ENCODE measurements at regions not wholly inside any gene's neighbourhood (a gene's known extent, or its start where the extent isn't known, plus 50 kb on each side); places are given as distances from the start of the nearest gene placed in this dataset.

DNA sequence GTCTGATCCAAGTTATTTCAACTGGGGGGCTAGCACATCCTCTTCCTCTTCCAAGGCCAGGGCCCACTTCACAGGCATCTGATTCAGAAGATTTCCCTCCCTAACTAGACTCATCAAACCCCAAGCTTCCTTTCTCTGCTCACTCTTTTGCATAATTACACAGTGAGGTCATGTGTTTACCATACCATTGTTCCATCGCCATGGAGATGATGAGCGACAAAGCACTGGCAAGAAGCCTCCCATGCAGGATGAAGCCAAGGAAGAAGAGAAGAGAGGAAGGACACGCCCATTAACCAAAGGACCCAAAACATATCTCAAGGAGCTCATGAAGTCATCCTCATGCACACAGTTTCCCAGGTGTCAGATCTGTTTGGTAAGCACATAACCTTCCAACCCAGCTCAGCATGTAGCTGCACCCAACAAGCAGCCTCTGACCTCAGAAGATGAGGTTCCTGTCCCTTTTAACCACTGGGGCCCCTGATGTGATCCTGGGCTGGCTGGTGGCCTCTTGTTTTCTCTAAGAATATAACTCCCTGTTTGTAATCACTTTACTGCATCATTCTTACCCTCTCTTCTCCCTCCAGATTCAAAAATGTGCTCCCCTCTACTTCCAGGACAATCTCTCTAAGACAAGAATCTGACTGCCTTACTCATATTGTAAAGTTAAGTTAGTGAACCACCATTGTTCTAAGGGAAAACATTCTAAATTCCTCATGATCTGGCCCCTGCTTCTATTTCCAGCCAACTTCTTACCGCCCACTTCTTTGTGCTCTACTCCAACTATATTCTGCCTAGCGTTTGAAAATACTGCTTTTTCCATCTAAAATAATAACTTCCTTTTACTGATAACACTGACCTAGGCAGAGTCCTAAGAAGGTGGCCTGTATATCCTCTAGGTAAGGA lies 190.1 kb downstream of the TTC32 start:
- WGBS, 2 donors: 45 to 53% methylated on average over 5 of the region's 5 CpGs
- TF ChIP-seq, protein P1, sequence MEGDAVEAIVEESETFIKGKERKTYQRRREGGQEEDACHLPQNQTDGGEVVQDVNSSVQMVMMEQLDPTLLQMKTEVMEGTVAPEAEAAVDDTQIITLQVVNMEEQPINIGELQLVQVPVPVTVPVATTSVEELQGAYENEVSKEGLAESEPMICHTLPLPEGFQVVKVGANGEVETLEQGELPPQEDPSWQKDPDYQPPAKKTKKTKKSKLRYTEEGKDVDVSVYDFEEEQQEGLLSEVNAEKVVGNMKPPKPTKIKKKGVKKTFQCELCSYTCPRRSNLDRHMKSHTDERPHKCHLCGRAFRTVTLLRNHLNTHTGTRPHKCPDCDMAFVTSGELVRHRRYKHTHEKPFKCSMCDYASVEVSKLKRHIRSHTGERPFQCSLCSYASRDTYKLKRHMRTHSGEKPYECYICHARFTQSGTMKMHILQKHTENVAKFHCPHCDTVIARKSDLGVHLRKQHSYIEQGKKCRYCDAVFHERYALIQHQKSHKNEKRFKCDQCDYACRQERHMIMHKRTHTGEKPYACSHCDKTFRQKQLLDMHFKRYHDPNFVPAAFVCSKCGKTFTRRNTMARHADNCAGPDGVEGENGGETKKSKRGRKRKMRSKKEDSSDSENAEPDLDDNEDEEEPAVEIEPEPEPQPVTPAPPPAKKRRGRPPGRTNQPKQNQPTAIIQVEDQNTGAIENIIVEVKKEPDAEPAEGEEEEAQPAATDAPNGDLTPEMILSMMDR (IDR thresholded peaks at IDR 0.05): no peak
- DNase-seq (peak in 1 of 2 donors; percentile 64), ATAC-seq (peak; percentile 47 to 94 (median 89))
- Histone ChIP-seq H3K27me3 (no peaks in the 10 kb centered on the region), H3K4me1 (peaks cover 0 to 23% (median 8%) of the 10 kb centered on the region in 9 donors), H3K36me3 (no peaks in the 10 kb centered on the region), H3K9me3 (peaks cover 0 to 6% (median 0%) of the 10 kb centered on the region in 11 donors), H3K27ac (peak overlapping the region in 8 of 10 donors; percentile 7 to 72 (median 54)), H3K4me3 (no peak overlapping the region)
- intact Hi-C loops (cut with DNase I): no loop called here

DNA sequence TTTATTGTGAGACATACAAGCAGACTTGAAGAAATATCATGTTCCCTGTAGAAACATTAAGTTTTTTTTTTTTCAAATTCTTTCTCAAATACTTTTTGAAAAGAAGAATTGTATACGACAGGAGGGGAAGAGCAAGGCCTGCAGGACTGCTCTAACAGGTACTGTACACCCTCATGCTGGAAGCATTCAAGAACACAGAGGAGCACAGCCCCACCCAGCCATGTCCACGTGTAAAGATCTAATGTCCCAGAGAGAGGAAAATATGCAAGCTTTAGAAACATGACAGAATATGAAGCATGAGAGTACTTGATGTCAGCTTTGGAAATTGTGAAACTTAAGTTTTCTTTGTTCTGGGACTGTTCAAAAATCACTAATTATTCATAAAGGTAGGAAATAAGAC lies 191.6 kb downstream of the TTC32 start:
- TF ChIP-seq, protein P1 (IDR thresholded peaks at IDR 0.05): no peak
- H3K36me3 ChIP-seq: no peaks in the 10 kb centered on the region
- H3K27ac ChIP-seq: peak overlapping the region in 3 of 10 donors; percentile 27 to 72 (median 49)
- H3K4me1 ChIP-seq: peaks cover 0 to 23% (median 8%) of the 10 kb centered on the region in 9 donors
- H3K4me3 ChIP-seq: no peak overlapping the region
- H3K27me3 ChIP-seq: no peaks in the 10 kb centered on the region
- H3K9me3 ChIP-seq: peaks cover 0 to 6% (median 0%) of the 10 kb centered on the region in 11 donors
- no peak for DNase-seq
- intact Hi-C loops (cut with DNase I): no loop called here
- WGBS, 2 donors: 79 to 84% methylated on average over 2 of the region's 2 CpGs
- ATAC-seq: no peak

DNA sequence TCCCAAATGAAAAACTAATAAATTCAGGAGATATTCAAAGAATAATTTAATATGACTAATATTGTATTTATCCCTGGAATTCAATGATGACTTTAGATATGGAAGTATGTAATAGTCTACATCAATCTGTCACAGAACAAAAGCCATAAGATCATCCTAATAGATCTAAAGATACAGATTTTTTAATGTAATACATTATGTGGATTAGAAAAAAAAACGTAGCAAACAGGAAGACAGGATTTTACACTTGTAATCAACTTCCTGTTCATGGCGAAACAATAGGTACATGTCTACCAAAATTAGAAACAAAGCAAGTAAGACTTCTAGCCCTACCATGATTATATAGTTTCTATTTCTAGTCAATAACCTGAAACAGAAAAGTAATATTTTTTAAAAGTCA lies 192.2 kb downstream of the TTC32 start:
- peaks cover 0 to 6% (median 0%) of the 10 kb centered on the region in 11 donors for H3K9me3 ChIP-seq
- peak overlapping the region in 1 of 10 donors; percentile 27 for H3K27ac ChIP-seq
- H3K4me3 ChIP-seq: no peak overlapping the region
- WGBS, 2 donors: 52 to 56% methylated on average over 2 of the region's 2 CpGs
- ATAC-seq (no peak), DNase-seq (no peak)
- peaks cover 0 to 23% (median 8%) of the 10 kb centered on the region in 9 donors for H3K4me1 ChIP-seq
- no peaks in the 10 kb centered on the region for H3K36me3 ChIP-seq
- no peaks in the 10 kb centered on the region for H3K27me3 ChIP-seq
- TF ChIP-seq, protein P1 (IDR thresholded peaks at IDR 0.05): no peak
- intact Hi-C loops (cut with DNase I): no loop called here

DNA sequence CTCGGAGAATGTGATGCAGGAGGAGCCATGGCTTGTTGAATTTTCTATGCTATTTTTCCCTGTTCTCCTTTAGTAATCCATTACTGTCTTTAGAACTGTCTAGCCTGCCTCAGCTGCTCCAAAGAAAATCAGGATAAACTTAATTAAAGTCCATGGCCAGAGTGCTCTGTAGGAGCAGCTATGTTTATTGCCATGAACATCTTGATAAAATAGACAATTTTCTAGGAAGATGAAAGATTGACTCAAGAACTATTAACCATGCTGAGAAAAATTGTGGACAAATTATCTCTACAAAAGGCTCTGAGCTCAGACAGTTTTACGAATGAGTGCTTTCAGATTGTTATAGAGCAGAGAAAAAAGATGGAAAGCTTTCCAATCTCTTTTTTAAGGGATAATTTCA lies 193.0 kb downstream of the TTC32 start:
- Histone ChIP-seq H3K27me3 (no peaks in the 10 kb centered on the region), H3K4me3 (no peak overlapping the region), H3K4me1 (peaks cover 0 to 23% (median 8%) of the 10 kb centered on the region in 9 donors), H3K36me3 (no peaks in the 10 kb centered on the region), H3K27ac (no peak overlapping the region), H3K9me3 (peaks cover 0 to 6% (median 0%) of the 10 kb centered on the region in 11 donors)
- ATAC-seq (no peak), DNase-seq (no peak)
- intact Hi-C loops (cut with DNase I): no loop called here
- TF ChIP-seq, protein P1 (IDR thresholded peaks at IDR 0.05): no peak
- 81 to 95% methylated on average over 2 of the region's 2 CpGs for WGBS, 2 donors
